IMR-90 (cell line): ENCODE measurements at regions not wholly inside any gene's neighbourhood (a gene's known extent, or its start where the extent isn't known, plus 50 kb on each side); places are given as distances from the start of the nearest gene placed in this dataset.

ENCODE experiments used
- CEBPB ChIP-seq: IDR thresholded peaks from 2 replicates; pipeline ENCODE4 v1.6.1; 2012; ENCODE audit warnings: low read depth, low read length, improper control_type of control experiment
- CHD1 ChIP-seq: IDR thresholded peaks from 2 replicates; pipeline ENCODE4 v1.6.1; 2012; ENCODE audit warnings: low read depth, low read length, improper control_type of control experiment
- FOS ChIP-seq: fragments of 150-350 bp; IDR thresholded peaks from 2 replicates; pipeline ENCODE4 v1.6.1; 2016; ENCODE audit warnings: low read depth, low read length
- MAFK ChIP-seq: IDR thresholded peaks from 2 replicates; pipeline ENCODE4 v1.6.1; 2012; ENCODE audit warnings: low read depth, low read length, improper control_type of control experiment
- POLR2A ChIP-seq: IDR thresholded peaks from 2 replicates; pipeline ENCODE4 v1.6.1; 2012; ENCODE audit warnings: mild to moderate bottlenecking, low read depth, low read length
- RAD21 ChIP-seq: IDR thresholded peaks from 2 replicates; pipeline ENCODE4 v1.6.1; 2012; ENCODE audit warnings: low read length, improper control_type of control experiment
- TF ChIP-seq, protein P1 (sequence below): conservative IDR thresholded peaks from 2 replicates; pipeline ENCODE4 v1.5.1; 2012; ENCODE audit warnings: mild to moderate bottlenecking, low read depth, low read length, improper control_type of control experiment
- TF ChIP-seq, protein P2 (sequence below): fragments of 150-350 bp; IDR thresholded peaks from 2 replicates; pipeline ENCODE4 v1.6.1; 2016; ENCODE audit warnings: low read depth, mild to moderate bottlenecking, low read length, moderate library complexity, borderline replicate concordance
- TF ChIP-seq, protein P3 (sequence below): fragments of 150-350 bp; IDR thresholded peaks from 2 replicates; pipeline ENCODE4 v1.6.1; 2017; ENCODE audit warnings: mild to moderate bottlenecking, antibody characterized with exemption, low read length, low read depth

DNA sequence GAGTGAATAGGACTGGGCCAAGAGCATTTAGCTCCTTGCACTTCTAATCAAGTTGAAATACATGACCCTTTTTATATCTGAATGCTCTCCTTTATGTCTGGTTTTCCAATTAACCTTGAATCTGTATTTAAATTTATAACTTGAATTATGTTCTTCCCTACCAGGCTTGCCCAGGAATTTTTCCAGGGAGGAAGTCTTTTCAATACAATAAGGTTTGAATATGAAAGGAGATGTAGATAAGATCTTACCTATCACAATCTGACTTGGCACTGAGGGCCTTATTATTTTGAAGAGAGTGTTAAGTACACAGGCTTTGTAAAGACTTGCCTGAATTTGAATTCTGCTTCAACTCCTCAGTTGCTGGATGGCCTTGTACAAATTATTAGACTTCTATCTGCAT lies 555.7 kb downstream of the PCDH7 start:
- TF ChIP-seq, protein P1, sequence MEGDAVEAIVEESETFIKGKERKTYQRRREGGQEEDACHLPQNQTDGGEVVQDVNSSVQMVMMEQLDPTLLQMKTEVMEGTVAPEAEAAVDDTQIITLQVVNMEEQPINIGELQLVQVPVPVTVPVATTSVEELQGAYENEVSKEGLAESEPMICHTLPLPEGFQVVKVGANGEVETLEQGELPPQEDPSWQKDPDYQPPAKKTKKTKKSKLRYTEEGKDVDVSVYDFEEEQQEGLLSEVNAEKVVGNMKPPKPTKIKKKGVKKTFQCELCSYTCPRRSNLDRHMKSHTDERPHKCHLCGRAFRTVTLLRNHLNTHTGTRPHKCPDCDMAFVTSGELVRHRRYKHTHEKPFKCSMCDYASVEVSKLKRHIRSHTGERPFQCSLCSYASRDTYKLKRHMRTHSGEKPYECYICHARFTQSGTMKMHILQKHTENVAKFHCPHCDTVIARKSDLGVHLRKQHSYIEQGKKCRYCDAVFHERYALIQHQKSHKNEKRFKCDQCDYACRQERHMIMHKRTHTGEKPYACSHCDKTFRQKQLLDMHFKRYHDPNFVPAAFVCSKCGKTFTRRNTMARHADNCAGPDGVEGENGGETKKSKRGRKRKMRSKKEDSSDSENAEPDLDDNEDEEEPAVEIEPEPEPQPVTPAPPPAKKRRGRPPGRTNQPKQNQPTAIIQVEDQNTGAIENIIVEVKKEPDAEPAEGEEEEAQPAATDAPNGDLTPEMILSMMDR, result no peak
- TF ChIP-seq, protein P2, sequence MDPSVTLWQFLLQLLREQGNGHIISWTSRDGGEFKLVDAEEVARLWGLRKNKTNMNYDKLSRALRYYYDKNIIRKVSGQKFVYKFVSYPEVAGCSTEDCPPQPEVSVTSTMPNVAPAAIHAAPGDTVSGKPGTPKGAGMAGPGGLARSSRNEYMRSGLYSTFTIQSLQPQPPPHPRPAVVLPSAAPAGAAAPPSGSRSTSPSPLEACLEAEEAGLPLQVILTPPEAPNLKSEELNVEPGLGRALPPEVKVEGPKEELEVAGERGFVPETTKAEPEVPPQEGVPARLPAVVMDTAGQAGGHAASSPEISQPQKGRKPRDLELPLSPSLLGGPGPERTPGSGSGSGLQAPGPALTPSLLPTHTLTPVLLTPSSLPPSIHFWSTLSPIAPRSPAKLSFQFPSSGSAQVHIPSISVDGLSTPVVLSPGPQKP, result no peak
- TF ChIP-seq RAD21 (no peak), FOS (no peak), POLR2A (no peak), CHD1 (no peak), MAFK (no peak), CEBPB (no peak)
- TF ChIP-seq, protein P3, sequence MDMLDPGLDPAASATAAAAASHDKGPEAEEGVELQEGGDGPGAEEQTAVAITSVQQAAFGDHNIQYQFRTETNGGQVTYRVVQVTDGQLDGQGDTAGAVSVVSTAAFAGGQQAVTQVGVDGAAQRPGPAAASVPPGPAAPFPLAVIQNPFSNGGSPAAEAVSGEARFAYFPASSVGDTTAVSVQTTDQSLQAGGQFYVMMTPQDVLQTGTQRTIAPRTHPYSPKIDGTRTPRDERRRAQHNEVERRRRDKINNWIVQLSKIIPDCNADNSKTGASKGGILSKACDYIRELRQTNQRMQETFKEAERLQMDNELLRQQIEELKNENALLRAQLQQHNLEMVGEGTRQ, result no peak
